HG03469 (cell line): ENCODE measurements at regions not wholly inside any gene's neighbourhood (a gene's known extent, or its start where the extent isn't known, plus 50 kb on each side); places are given as distances from the start of the nearest gene placed in this dataset.
"Not testable (repeated sequence)": the region's sequence is repeated elsewhere in the genome, so short reads cannot be mapped to it uniquely, and the experiment has no call there.

Experiments
- ATAC-seq: cut with Tn5 transposase; IDR thresholded peaks from one replicate; pipeline ENCODE4 v1.9.1; 2021; ENCODE audit warnings: mild to moderate bottlenecking, moderate library complexity, moderate number of reproducible peaks; ENCODE audit not compliant: unreplicated experiment

- ATAC-seq: no peak
Observed at GRCh38 chr10:123309731-123310130, 155.5 kb downstream of the BUB3 start.

GRCh38 chr10:123316776-123317175 lies 162.6 kb downstream of the BUB3 start:
- ATAC-seq: no peak

GRCh38 chr10:123318516-123318915 lies 164.3 kb downstream of the BUB3 start:
- ATAC-seq: no peak

- no peak for ATAC-seq
Observed at GRCh38 chr10:123320091-123320490, 165.9 kb downstream of the BUB3 start.

- no peak for ATAC-seq
Observed at GRCh38 chr10:123323884-123324283, 169.7 kb downstream of the BUB3 start.

- no peak for ATAC-seq
Observed at GRCh38 chr10:123325663-123326190, 171.5 kb downstream of the BUB3 start.

- ATAC-seq: no peak
Observed at GRCh38 chr10:123326674-123327073, 172.5 kb downstream of the BUB3 start.

GRCh38 chr10:123327450-123327849 lies 173.2 kb downstream of the BUB3 start:
- peak; percentile 48 for ATAC-seq

GRCh38 chr10:123327896-123328295 lies 173.7 kb downstream of the BUB3 start:
- no peak for ATAC-seq

GRCh38 chr10:123331438-123331837 lies 177.2 kb downstream of the BUB3 start:
- no peak for ATAC-seq

- no peak for ATAC-seq
Observed at GRCh38 chr10:123346581-123346980, 192.4 kb downstream of the BUB3 start.

GRCh38 chr10:123348691-123349572 lies 194.7 kb downstream of the BUB3 start:
- no peak for ATAC-seq

GRCh38 chr10:123351715-123352114 lies 197.5 kb downstream of the BUB3 start:
- no peak for ATAC-seq

GRCh38 chr10:123354521-123354920 lies 200.3 kb downstream of the BUB3 start:
- ATAC-seq: no peak

GRCh38 chr10:123355748-123356481 lies 201.7 kb downstream of the BUB3 start:
- ATAC-seq: no peak

- no peak for ATAC-seq
Observed at GRCh38 chr10:123356799-123357198, 202.6 kb downstream of the BUB3 start.

- ATAC-seq: no peak
Observed at GRCh38 chr10:123357421-123357930, 203.3 kb downstream of the BUB3 start.

GRCh38 chr10:123359539-123359938 lies 205.3 kb downstream of the BUB3 start:
- ATAC-seq: no peak

- no peak for ATAC-seq
Observed at GRCh38 chr10:123361832-123362231, 207.6 kb downstream of the BUB3 start.

- no peak for ATAC-seq
Observed at GRCh38 chr10:123367195-123367594, 213.0 kb downstream of the BUB3 start.

GRCh38 chr10:123371626-123372025 lies 217.4 kb downstream of the BUB3 start:
- ATAC-seq: not testable (repeated sequence)

GRCh38 chr10:123373591-123373990 lies 219.4 kb downstream of the BUB3 start:
- ATAC-seq: no peak
